Lower leg skin (tissue), 4 donors: ENCODE measurements at regions not wholly inside any gene's neighbourhood (a gene's known extent, or its start where the extent isn't known, plus 50 kb on each side); places are given as distances from the start of the nearest gene placed in this dataset.

ENCODE experiments used
- DNase-seq, 2 donors: peaks; one replicate each; pipeline ENCODE4 v3.0.0-alpha.2; 2019; ENCODE audit warnings: low spot score in 2 of 2
- H3K4me3 ChIP-seq: fragments of 200-600 bp; sonication (generic); 2 replicates; pipeline ENCODE4 v1.5.1; 2017; ENCODE audit warnings: mild to moderate bottlenecking, low read depth; ENCODE audit not compliant: poor library complexity, severe bottlenecking
- CTCF ChIP-seq, 3 donors: fragments of 450-650 bp; IDR thresholded peaks; one replicate each; pipeline ENCODE4 v1.5.1; 2016; ENCODE audit warnings: antibody characterized with exemption in 3 of 3, mild to moderate bottlenecking in 3 of 3, moderate library complexity in 2 of 3
- POLR2A ChIP-seq, 2 donors: fragments of 450-650 bp; IDR thresholded peaks; one replicate each; pipeline ENCODE4 v1.6.1; 2016 to 2017; ENCODE audit warnings: antibody characterized with exemption in 2 of 2, mild to moderate bottlenecking in 1 of 2, moderate library complexity in 1 of 2
- WGBS, 2 donors: methylation state at CpG; one replicate each; pipeline ENCODE4 v1.1.5; 2018; 5-methylcytosine and 5-hydroxymethylcytosine counted together
- intact Hi-C: fragments of 100-400 bp; cut with DNase I; formaldehyde crosslinking; loops from one replicate; pipeline ENCODE4 v1.15.0; 2023; ENCODE audit warnings: low total_unique reads

DNA sequence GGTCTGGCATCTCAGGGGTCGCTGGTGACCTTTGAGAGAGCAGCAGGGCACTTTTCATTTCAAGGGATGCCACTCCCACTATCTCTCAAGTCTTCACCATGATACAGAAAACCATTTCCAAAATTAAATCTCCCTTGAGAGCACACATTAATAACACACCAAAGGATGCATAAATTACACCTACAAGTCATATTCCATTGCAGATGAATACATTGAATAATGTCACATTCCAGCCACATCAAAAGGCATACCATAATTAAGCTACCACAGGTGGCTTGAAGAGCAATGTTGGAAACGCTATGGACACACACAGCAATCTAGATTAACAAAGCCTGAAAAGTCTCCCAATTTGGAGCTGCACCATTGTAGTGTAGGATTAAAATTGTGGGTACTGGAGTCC, 353.3 kb upstream of the ZMIZ1 start:
- TF ChIP-seq CTCF (IDR thresholded peaks at IDR 0.05) (no peak), POLR2A (IDR thresholded peaks at IDR 0.05) (no peak)
- no peak for DNase-seq
- intact Hi-C loops = no loop called here
- 56 to 71% methylated on average over 2 of the region's 2 CpGs for WGBS, 2 donors
- no peak overlapping the region for H3K4me3 ChIP-seq

GRCh38 chr10:78716043-78716660, 352.6 kb upstream of the ZMIZ1 start:
- no peak overlapping the region for H3K4me3 ChIP-seq
- TF ChIP-seq POLR2A (IDR thresholded peaks at IDR 0.05) = no peak
- no peak for TF ChIP-seq CTCF (IDR thresholded peaks at IDR 0.05)
- no peak for DNase-seq
- WGBS, 2 donors = 90 to 91% methylated on average over 6 of the region's 6 CpGs
- intact Hi-C loops = no loop called here

- peak; percentile 24 to 85 for DNase-seq
- WGBS, 2 donors = 48 to 52% methylated on average over 5 of the region's 5 CpGs
Measured at GRCh38 chr10:78717200-78717599, 351.6 kb upstream of the ZMIZ1 start.

GRCh38 chr10:78718032-78718572, 350.7 kb upstream of the ZMIZ1 start:
- whole genome bisulfite sequencing, 2 donors = 85 to 94% methylated on average over 2 of the region's 2 CpGs
- H3K4me3 ChIP-seq = no peak overlapping the region
- TF ChIP-seq POLR2A (IDR thresholded peaks at IDR 0.05) = no peak
- TF ChIP-seq CTCF (IDR thresholded peaks at IDR 0.05) = no peak
- intact Hi-C loops = no loop called here
- peak in 1 of 2 donors; percentile 3 for DNase-seq

More at GRCh38 chr10:78717200-78717599, 351.6 kb upstream of the ZMIZ1 start:
- no peak overlapping the region for H3K4me3 ChIP-seq
- intact Hi-C loops = no loop called here
- TF ChIP-seq POLR2A (IDR thresholded peaks at IDR 0.05) (no peak), CTCF (IDR thresholded peaks at IDR 0.05) (no peak)

DNA sequence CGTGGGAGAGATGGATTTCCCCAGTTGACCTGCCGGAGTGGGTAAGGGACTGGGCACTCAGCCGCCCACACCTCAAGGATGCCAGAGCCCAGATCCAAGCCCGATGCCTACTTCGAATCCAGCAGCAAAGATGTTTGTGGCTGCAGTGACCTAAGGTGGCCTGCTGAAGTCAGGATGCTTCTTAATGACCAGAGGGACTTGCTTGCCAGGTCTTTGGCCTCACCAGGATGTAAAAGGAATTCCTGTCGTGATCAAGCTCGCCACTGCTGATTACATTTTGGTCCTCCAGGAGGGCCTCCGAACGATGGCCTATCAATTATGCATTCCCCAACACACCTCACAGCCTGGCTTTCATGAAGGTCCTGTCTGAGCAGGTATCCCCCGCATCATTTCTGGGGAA, 349.5 kb upstream of the ZMIZ1 start:
- no peak overlapping the region for H3K4me3 ChIP-seq
- intact Hi-C loops = no loop called here
- TF ChIP-seq CTCF (IDR thresholded peaks at IDR 0.05) = no peak
- TF ChIP-seq POLR2A (IDR thresholded peaks at IDR 0.05) = no peak
- WGBS, 2 donors = 89 to 95% methylated on average over 10 of the region's 10 CpGs
- peak in 1 of 2 donors; percentile 53 for DNase-seq

GRCh38 chr10:78720091-78720490, 348.7 kb upstream of the ZMIZ1 start:
- peak in 1 of 2 donors; percentile 82 for DNase-seq
- WGBS, 2 donors = 76 to 92% methylated on average over 6 of the region's 6 CpGs
- intact Hi-C loops = no loop called here
- TF ChIP-seq POLR2A (IDR thresholded peaks at IDR 0.05) (no peak), CTCF (IDR thresholded peaks at IDR 0.05) (no peak)
- H3K4me3 ChIP-seq = no peak overlapping the region
